GM21423 (cell line): ENCODE measurements at regions not wholly inside any gene's neighbourhood (a gene's known extent, or its start where the extent isn't known, plus 50 kb on each side); places are given as distances from the start of the nearest gene placed in this dataset.
"Not testable (repeated sequence)": the region's sequence is repeated elsewhere in the genome, so short reads cannot be mapped to it uniquely, and the experiment has no call there.

ENCODE experiments used
- ATAC-seq: cut with Tn5 transposase; IDR thresholded peaks from one replicate; pipeline ENCODE4 v1.9.1; 2021; ENCODE audit warnings: mild to moderate bottlenecking, moderate library complexity; ENCODE audit not compliant: unreplicated experiment

DNA sequence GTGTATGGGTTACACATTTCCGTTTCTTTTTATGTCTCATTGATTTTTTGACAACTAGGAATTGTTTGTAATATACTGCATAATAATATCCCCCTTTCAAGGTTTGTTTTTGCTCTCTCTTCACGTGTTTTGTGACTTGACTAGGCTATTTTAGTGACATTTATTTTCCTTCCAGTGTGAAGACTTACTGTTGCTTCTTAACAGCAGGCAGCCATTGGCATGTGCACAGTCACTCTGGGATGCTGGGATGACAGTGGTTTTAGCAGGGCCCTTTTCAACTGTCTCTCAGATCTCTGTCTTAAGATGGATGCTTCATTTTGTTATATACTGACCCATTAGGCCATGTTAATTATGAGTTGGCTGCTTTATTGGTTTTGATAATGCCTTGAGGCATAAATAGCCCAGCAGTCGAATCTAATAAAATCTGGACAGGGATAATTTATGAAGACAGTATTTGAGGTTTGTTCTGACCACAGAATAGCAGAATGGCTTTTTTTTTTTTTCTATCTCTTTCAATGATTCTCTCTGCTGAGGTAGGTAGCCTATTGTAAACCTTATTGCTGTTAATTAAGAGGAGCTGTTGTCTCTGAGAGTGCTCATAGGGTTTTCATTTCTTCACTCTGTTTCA is 536.0 kb downstream of the GABRG2 start:
- no peak for ATAC-seq

DNA sequence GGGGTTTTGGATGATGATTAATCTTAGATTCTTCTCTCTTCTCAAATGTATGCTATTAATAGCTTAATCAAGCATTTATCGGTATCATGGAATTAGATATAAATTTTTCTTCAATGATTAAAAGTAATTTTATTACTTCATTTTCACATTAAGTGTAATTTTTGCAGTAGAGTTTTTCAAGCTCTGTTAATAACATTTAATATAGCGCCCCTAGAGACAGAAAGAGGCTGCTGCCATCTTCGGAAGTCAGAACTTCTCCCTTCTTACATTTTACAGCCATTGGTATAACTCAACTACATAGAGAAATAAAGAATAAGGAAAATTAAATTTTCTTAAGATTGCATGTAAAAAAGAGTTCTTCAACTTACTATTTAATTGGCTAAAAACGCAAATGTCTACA is 540.3 kb downstream of the GABRG2 start:
- ATAC-seq, result no peak

DNA sequence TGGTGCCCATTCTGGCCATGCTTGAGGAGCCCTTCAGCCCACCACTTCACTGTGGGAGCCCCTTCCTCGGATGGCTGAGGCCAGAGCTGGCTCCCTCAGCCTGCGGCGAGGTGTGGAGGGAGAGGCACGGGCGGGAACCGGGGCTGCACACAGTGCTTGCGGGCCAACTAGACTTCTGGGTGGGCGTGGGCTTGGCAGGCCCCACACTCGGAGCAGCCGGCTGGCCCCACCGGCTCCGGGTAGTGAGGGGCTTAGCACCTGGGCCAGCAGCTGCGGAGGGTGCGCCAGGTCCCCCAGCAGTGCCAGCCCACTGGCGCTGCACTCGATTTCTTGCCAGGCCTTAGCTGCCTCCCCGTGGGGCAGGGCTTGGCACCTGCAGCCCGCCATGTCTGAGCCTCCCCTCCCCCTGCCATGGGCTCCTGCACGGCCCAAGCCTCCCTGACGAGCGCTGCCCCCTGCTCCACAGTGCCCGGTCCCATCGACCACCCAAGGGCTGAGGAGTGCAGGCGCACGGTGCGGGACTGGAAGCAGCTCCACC is 554.2 kb downstream of the GABRG2 start:
- ATAC-seq, result not testable (repeated sequence)

DNA sequence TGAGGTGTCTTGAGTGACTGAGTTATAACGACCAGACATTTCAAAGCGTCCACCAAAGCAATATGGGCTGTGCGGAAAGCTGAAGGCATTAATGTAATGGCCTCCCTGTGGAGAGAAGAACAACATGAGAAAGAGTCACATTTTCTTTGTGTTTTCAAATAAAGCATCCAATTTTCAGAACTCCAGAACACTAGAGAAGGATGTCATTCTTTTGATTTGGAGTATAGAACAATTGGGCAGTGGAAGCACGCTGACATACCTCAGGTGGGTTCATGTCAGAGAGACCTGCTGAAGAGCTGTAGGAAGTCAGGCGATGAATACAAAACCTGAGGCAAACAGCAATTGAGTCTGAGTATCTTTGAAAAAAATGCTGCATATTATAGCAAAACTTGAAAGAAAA is 556.5 kb downstream of the GABRG2 start:
- no peak for ATAC-seq

DNA sequence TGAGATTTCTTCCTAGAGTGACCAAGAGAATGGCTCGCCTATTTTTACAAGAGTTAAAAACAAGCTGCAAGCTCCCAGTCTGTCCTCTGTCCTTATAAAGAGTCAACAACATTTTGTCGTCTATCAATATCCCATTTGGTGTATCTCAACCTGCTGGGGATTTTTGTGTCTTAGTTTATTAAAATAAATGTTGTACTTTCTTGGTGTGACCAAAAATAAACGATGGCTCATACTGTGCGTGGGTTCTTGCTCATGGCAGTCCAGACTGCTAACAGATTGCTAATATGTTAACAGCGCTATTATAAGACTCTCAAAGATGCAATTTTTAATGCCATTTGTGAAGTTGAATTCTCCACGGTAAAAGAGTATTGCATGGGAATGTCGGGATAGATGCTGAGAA is 569.9 kb downstream of the GABRG2 start:
- ATAC-seq, result no peak

DNA sequence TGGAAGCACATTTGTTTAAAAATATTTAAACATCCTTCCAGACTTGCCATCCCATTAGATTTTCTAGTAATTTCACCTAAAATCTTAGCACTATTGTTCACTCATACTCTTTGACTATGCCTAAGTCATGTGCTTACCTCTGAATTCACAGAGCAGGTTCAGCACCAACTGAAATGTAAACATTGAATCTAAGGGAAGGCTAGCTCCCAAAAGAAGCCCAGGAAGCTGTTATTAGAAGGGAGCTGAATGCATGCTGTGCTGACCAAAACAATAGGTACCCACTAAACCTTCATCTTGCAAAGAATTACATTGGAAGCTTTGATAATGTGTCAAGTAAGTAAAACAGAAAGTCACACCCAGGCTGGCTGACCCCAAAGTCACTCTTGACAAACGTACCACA is 571.3 kb downstream of the GABRG2 start:
- no peak for ATAC-seq

DNA sequence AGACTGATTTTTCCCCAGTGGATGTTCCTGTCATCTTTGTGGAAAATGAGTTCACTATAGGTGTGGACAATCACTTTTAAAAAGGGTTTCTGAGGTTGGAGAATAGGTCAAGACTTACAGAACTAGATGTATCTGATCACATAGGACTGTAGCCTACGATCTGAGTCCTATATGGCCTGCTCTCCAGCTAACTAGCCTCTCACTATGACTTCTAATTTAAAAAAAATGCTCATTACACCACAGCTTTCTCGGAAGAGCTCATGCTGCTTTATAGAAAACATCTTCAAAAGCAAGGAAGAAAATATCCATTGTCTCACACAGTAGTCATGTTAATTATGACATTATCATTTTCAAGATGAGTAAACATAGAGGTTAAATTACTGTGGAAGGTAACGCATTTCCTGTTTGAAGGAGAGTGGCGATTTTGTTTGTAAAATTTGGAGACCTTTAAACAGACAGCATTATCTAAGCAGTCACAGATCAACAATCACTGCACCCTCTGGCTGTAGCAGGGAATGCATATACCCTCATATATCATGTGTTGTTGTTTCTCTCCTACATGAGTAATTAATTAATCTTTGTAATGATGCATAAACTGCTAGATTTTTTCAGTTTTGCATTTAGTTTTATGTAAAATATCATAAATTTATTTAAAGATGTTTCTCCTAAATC is 573.7 kb downstream of the GABRG2 start:
- ATAC-seq, result no peak

DNA sequence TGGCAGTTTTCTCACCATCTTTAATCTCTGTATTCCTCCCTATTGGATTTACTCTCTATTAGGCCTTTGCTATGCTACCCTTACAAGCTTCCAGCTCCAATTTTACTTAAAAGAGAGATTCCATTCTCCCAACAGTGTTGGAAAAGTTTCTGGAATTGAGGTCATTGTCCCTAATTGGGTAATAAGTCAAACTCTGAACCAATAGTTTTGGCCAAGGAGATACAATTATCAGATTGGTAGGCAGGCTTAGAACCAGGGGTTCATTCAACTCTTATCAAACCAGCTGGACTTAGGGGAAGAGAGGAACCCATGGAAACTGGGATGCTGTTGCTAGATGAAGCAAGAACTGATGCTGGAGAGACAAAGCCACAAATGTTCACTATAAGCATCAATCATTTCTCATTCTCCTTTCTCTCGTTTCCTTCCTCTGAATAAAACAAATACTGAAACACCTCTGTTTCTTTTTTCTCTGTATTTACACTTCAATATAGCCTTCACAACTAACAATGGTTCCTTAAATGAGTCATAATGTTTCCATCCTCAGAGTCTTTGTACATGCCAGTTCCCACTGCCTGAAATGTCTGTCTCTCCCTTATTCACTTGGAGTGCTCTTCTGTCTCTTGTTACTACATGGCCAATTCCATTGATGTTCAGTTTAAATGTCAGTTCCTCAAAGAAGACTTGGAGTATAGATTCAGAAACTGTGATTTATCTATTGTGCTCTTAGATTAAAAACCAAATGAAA is 587.3 kb downstream of the GABRG2 start:
- no peak for ATAC-seq

DNA sequence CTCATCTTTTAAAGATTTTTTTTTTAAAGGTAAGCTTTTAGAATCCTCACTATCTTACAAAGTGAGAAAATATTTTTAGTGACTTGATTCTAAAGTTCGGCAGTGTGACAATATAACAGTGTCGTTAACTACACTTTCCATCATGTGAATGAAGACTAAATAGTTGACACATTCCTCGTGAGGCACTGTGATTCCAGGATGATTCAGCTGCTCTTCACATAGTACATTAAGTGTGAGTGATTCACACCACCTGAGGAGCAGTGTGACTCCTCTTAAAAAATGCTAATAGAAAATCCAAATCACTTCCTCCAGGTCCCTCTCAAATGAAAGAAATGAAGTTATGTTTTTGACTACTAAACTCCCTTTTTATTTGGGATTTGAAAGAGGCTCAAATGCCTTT is 589.5 kb downstream of the GABRG2 start:
- no peak for ATAC-seq

DNA sequence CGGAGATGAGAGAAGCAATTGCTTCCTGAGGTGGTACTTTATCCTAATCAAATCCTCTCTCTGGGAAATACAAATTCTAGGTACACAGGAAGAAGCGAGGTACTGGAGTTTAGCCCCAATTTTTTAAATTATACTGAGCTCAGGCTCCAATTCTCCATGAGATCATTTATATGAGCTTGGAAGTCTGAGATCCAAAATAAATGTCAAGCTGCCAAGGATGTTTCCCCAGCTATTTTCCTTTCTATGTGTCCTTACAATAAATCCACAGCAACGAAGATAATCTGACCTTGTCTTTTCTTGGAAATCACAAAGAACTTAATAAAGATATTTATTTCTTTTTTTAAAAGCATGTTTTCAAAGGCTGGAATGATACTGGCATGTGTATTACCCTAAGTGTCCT is 597.3 kb downstream of the GABRG2 start:
- no peak for ATAC-seq

DNA sequence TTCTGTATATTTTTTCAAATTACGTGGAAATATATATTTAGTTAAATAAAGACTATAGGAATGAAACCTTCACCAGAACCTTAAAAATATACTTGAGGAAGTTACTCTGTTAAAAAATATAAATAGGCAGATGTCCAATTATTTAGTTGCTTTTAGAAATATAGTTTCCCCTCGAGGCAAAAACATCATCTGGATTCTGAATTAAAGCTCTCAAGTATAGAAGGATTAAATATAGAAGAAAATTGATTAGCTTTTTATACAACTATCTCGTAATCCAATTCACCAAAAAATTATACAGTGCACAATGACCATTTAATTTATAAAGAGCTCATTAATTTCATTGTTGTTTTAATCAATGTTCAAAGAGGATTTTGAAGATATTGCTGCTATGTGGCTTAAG is 601.4 kb downstream of the GABRG2 start:
- no peak for ATAC-seq

DNA sequence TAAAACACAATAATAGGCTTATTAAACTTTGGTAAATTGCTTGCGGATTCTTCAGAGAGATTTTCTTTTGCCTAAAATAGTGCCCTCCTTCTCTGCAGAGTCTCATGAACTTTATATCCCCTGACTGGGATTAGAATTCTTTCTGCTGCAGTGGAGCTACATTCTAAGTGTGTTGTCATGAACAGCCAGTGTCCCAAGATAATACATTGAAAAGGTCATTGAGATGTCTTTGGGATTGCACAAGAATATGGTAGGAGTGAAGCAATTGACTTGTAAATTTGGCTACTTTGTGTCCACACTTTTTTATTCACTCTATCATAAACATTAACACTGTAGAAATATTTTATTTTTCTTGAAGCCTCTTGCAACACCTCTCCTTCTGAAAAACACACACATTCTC is 604.5 kb downstream of the GABRG2 start:
- no peak for ATAC-seq

DNA sequence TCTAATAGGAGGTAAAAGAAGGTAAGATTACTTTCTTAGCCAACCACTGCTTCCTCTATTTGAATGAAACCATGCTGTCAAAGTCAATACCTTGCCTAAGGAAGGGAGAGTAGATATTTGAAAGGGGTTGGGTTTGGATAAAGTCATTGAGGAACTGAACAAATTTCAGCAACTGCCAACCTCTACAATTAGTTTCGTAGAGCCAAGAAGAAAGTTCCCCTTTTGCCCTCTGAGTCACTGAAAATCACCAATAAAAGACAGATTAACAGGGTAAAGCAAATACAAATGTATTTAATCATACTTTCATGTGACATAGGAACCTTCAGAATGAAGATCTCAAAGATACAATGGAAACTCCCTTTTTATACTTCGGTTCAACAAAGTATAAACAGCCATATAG is 615.7 kb downstream of the GABRG2 start:
- no peak for ATAC-seq

DNA sequence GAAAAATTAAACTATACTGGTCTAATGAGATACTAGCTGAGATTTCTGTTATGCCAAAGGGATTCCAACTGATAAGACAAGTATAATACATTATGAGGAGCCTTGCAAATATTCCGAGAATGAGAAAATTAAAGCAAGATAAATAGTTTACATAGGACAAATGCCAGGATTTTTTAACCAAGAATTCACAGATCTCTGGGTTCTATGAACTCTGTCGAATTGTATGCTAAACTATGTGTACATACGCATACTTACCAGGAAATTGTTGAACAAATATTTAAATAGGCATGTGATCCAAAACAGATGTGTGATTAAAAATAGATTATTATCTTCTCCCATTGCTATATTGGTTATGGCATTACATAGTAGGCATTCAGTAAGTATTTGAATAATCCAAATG is 616.6 kb downstream of the GABRG2 start:
- ATAC-seq, result no peak

DNA sequence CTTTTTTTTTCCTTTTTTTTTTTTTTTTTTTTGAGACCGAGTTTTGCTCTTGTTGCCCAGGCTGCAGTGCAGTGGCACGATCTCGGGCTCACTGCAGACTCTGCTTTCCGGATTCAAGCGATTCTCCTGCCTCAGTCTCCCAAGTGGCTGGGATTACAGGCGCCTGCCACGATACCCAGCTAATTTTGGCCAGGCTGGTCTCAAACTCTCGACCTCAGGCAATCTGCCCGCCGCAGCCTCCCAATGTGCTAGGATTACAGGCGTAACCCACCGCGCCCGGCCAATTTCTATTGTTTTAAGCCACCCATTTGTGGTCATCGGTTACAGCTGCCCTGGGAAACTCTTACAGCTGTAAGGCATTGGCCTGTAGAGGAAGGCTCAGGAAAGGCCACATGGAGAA is 617.7 kb downstream of the GABRG2 start:
- ATAC-seq, result no peak

DNA sequence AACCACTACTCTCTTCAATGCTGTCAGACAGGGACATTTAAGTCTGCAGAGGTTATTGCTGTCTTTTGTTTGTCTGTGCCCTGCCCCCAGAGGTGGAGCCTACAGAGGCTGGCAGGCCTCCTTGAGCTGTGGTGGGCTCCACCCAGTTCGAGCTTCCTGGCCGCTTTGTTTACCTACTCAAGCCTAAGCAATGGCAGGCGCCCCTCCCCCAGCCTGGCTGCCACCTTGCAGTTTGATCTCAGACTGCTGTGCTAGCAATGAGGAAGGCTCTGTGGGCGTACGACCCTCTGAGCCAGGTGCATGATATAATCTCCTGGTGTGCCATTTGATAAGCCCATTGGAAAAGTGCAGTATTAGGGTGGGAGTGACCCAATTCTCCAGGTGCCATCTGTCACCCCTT is 628.7 kb downstream of the GABRG2 start:
- not testable (repeated sequence) for ATAC-seq

DNA sequence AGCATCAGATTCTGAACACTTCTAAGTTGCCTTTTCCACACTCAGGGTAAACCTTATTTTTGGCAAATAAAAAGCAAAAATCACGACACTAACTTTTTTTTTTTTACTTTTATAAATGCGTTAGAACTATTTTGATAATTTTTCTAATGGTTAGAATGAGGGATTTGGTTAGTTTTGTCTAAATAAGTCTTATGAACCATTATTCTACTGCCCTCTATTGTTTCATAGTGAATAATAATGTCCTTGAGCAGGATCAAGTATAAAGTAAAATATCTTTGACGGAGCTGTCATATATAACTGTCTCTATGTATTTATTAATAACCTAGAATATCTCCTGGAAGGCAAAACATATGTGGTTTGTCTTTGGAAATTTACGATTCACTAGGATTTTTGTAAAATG is 631.8 kb downstream of the GABRG2 start:
- ATAC-seq, result no peak

DNA sequence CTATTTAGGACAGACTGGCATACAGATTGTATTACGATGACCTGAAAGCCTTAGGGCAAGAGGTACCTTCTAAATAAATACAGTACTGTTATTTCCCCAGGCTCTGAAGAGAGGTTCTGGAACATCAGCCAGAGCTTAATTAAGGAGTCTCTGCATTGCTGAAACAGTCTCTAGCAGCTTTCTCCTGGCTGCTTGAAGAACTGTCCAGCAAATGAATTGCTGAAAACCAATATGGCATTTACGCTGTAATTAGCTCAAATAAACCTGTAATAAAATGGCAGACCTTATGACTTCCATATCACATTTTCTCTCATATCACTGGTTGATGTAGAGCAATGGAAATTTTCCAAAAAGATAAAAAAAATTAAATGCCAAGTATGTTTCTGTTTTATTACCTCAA is 636.3 kb downstream of the GABRG2 start:
- ATAC-seq, result no peak

DNA sequence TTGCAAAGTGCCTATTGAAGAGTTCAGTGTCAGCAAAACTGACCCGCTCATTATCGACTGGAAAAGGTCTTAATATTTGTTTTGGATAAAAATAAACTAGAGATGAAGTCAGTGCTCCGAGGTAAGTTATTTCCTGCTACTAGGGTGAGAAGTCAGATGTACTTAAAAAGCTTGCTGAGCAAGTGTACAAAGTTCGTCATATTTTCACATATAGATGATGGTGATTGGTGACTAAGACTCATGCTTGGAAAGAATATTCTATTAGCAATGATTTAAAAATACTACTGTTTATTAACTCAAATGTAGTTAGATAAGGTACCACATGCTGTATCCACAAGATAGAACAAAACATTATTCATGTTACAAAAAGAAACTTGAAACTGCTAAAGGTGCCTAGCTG is 643.7 kb downstream of the GABRG2 start:
- ATAC-seq, result no peak

DNA sequence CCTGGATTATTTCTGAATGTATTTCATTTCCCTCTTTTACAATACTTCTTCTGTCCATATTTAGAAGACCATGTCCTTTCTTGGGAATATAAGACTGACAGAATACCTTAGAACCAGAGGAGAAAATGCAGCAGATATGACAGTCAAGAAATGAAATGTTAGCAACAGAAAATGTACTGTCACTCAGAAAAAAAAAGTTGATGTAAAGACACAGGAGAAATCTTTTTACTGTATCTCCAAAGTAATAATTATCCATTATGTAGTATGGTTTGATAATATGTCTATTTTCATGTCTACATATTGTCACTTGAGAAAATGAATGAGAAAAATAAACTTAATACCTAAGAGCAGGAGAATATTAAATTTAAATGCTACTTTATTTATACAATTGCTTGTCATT is 652.1 kb downstream of the GABRG2 start:
- no peak for ATAC-seq

DNA sequence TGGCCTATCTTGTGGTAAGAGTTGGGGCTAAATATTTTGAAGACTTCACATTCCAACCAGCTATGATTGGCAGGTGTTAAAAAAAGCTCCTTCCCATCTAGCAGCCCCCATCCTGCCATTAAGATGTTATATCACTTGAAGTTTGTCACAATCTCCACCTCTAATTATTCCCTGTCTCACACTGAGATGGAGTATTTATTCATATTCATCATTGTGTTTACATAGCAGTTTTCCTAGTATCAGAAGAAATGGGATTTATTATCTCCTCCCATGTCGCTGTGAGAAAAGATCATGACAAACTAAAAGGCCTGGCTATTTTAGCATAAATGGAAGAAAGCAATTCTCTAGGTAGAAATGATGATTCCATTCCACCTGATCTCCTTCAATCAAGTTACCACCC is 653.6 kb downstream of the GABRG2 start:
- no peak for ATAC-seq

DNA sequence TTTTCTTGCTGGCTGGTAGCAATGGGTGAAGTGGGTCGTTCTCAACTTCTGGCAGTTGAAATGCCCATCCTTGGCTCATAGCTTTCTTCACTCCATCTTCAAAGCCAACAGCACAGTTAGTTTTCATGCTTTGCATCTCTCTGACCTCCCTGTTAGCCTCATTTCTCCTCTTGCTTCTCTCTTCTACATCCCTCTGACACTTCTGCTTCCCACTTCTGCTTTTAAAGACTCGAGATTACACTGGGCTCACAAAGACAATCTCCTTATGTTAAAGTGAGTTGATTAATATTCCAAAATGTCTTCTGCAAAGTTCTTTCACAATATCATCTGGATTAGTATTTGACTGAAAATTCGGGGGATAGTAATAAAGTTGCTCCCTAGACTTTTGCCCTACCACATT is 684.8 kb upstream of the CCNG1 start:
- no peak for ATAC-seq
